Adrenal gland (tissue), 9 donors: ENCODE measurements at regions not wholly inside any gene's neighbourhood (a gene's known extent, or its start where the extent isn't known, plus 50 kb on each side); places are given as distances from the start of the nearest gene placed in this dataset.

Source experiments
- DNase-seq, 7 donors: peaks; one replicate each; pipeline ENCODE4 v3.0.0-alpha.2; 2019 to 2020
- H3K27ac ChIP-seq, 5 donors: fragments of 200-600 bp; sonication (generic) in 4 of 5; 1 replicate in 3 of 5; 2 replicates in 2 of 5; pipeline versions ENCODE4 v1.5.1 to v1.8.0; 2016 to 2020; ENCODE audit warnings: mild to moderate bottlenecking in 1 of 5
- H3K27me3 ChIP-seq: fragments of 200-600 bp; 2 replicates; pipeline ENCODE4 v1.8.0; 2021
- H3K36me3 ChIP-seq, 2 donors: fragments of 200-600 bp; replicated peaks in 1 of 2; 1 replicate in 1 of 2; 2 replicates in 1 of 2; pipeline versions ENCODE4 v1.5.1 to v1.8.0; 2018 to 2022
- H3K4me1 ChIP-seq, 2 donors: fragments of 200-600 bp; replicated peaks in 1 of 2; 1 replicate in 1 of 2; 2 replicates in 1 of 2; pipeline versions ENCODE4 v1.5.1 to v1.8.0; 2018 to 2021
- H3K4me3 ChIP-seq, 4 donors: fragments of 200-600 bp; sonication (generic) in 3 of 4; one replicate each; pipeline ENCODE4 v1.5.1; 2016 to 2018
- H3K9me3 ChIP-seq, 3 donors: fragments of 200-600 bp; sonication (generic) in 1 of 3; replicated peaks in 1 of 3; 1 replicate in 2 of 3; 2 replicates in 1 of 3; pipeline versions ENCODE4 v1.5.1 to v1.8.0; 2016 to 2021
- POLR2A ChIP-seq, 2 donors: fragments of 450-650 bp; IDR thresholded peaks; one replicate each; pipeline ENCODE4 v1.6.1; 2017; ENCODE audit warnings: antibody characterized with exemption in 2 of 2, mild to moderate bottlenecking in 2 of 2, moderate library complexity in 1 of 2
- WGBS, 4 donors: extraction: QIAGEN DNeasy Blood & Tissue Kit in 2 of 4; methylation state at CpG; one replicate each; pipeline versions ENCODE4 v1.1.5 to v1.1.7; 2013 to 2017; 5-methylcytosine and 5-hydroxymethylcytosine counted together
- intact Hi-C, 2 donors: fragments of 100-400 bp; cut with DNase I; formaldehyde crosslinking; loops; one replicate each; pipeline versions ENCODE4 v1.14.1 to v1.15.0; 2022 to 2023
- TF ChIP-seq, protein P1 (sequence below), 6 experiments: fragments of 450-650 bp in 4 of 6; fragments of 200-600 bp in 2 of 6; sonication (generic) in 1 of 6; IDR thresholded peaks; 1 replicate in 5 of 6; 2 replicates in 1 of 6; pipeline versions ENCODE4 v1.5.1 to v1.8.0; 2016 to 2021; ENCODE audit warnings: antibody characterized with exemption in 6 of 6, mild to moderate bottlenecking in 2 of 6, moderate library complexity in 1 of 6
- donor health status: healthy with polysubstance abuse.
- donor health status: Bipolar disorder and iron deficiency.
- donor health status: DM: yes; HTN: yes; CAD: no.
- donor health status: DM: no; HTN: no; CAD: no.
- donor health status: DM: no; HTN: no; CAD: no.

GRCh38 chr9:86997156-86997555 is 49.9 kb upstream of the GAS1 start:
- WGBS, 4 donors: 33 to 45% (median 41%) methylated on average over 2 of the region's 2 CpGs
- intact Hi-C loops: no loop called here
- H3K27me3 ChIP-seq: no peaks in the 10 kb centered on the region
- H3K36me3 ChIP-seq: no peaks in the 10 kb centered on the region
- H3K4me1 ChIP-seq: no peaks in the 10 kb centered on the region
- DNase-seq: peak in 1 of 7 donors; percentile 13
- no peak overlapping the region for H3K27ac ChIP-seq
- H3K4me3 ChIP-seq: no peak overlapping the region
- no peak for TF ChIP-seq POLR2A (IDR thresholded peaks at IDR 0.05)
- TF ChIP-seq, protein P1, sequence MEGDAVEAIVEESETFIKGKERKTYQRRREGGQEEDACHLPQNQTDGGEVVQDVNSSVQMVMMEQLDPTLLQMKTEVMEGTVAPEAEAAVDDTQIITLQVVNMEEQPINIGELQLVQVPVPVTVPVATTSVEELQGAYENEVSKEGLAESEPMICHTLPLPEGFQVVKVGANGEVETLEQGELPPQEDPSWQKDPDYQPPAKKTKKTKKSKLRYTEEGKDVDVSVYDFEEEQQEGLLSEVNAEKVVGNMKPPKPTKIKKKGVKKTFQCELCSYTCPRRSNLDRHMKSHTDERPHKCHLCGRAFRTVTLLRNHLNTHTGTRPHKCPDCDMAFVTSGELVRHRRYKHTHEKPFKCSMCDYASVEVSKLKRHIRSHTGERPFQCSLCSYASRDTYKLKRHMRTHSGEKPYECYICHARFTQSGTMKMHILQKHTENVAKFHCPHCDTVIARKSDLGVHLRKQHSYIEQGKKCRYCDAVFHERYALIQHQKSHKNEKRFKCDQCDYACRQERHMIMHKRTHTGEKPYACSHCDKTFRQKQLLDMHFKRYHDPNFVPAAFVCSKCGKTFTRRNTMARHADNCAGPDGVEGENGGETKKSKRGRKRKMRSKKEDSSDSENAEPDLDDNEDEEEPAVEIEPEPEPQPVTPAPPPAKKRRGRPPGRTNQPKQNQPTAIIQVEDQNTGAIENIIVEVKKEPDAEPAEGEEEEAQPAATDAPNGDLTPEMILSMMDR (IDR thresholded peaks at IDR 0.05): peak in 1 of 6 experiments; percentile 40
- H3K9me3 ChIP-seq: no peaks in the 10 kb centered on the region

DNA sequence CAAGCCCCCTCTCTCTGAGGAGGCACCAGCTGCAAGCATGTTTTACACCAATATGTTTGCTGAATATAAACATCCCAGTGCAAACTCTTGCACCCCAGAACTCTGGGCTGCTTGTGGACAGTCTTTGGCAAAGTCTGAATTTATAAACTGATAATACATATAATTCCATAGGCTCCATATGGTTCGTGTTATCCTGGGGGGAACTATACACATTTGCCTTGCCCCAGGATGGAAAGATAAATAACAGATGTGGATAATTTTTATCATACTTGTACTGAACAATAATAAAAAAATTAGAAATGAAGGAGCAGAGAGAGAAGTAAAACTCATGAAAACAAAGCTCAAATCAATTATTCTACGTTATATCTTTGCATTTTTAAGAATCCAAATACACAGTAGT is 50.6 kb upstream of the GAS1 start:
- Histone ChIP-seq H3K9me3 (no peaks in the 10 kb centered on the region), H3K27ac (no peak overlapping the region), H3K36me3 (no peaks in the 10 kb centered on the region), H3K27me3 (no peaks in the 10 kb centered on the region), H3K4me1 (no peaks in the 10 kb centered on the region), H3K4me3 (no peak overlapping the region)
- TF ChIP-seq, protein P1 (IDR thresholded peaks at IDR 0.05): no peak
- no peak for TF ChIP-seq POLR2A (IDR thresholded peaks at IDR 0.05)
- DNase-seq: no peak
- intact Hi-C loops: no loop called here
- 82 to 89% (median 83%) methylated on average over 2 of the region's 2 CpGs for WGBS, 4 donors

DNA sequence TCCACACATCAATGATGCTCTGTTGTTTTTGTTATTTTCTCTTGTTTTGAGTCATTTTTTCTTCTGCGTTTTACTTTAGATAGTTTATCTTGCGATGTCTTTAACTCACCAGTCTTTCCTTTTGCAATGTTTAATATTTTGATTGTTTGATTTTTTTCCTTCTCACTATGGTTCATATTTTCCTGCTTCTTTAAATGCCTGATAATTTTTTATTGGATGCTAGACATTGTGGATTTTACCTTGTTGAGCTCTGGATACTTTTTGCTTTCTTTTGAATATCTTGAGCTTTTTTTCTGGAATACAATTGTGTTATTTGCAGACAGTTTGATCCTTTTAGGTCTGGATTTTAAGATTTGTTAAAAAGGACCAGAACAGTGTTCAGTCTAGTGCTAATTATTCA is 55.2 kb upstream of the GAS1 start:
- Histone ChIP-seq H3K4me3 (no peak overlapping the region), H3K9me3 (no peaks in the 10 kb centered on the region), H3K27me3 (no peaks in the 10 kb centered on the region), H3K36me3 (no peaks in the 10 kb centered on the region), H3K4me1 (no peaks in the 10 kb centered on the region), H3K27ac (no peak overlapping the region)
- TF ChIP-seq POLR2A (IDR thresholded peaks at IDR 0.05): no peak
- TF ChIP-seq, protein P1 (IDR thresholded peaks at IDR 0.05): no peak
- 94 to 95% (median 95%) methylated on average over 2 of the region's 2 CpGs for WGBS, 4 donors
- no peak for DNase-seq
- intact Hi-C loops: no loop called here

- DNase-seq: no peak
- TF ChIP-seq POLR2A (IDR thresholded peaks at IDR 0.05): no peak
- TF ChIP-seq, protein P1 (IDR thresholded peaks at IDR 0.05): no peak
Measured at GRCh38 chr9:87004016-87004415, 56.7 kb upstream of the GAS1 start.

More at GRCh38 chr9:87004016-87004415, 56.7 kb upstream of the GAS1 start:
- H3K27ac ChIP-seq: no peak overlapping the region
- intact Hi-C loops: no loop called here
- no peak overlapping the region for H3K4me3 ChIP-seq
- H3K9me3 ChIP-seq: no peaks in the 10 kb centered on the region
- no peaks in the 10 kb centered on the region for H3K36me3 ChIP-seq
- no peaks in the 10 kb centered on the region for H3K4me1 ChIP-seq
- no peaks in the 10 kb centered on the region for H3K27me3 ChIP-seq
